Sigmoid colon (tissue), 6 donors: ENCODE measurements at regions not wholly inside any gene's neighbourhood (a gene's known extent, or its start where the extent isn't known, plus 50 kb on each side); places are given as distances from the start of the nearest gene placed in this dataset.

Source experiments
- DNase-seq: peaks from one replicate; pipeline ENCODE4 v3.0.0-alpha.2; 2019
- H3K27ac ChIP-seq, 4 donors: fragments of 200-600 bp; sonication (generic); one replicate each; pipeline ENCODE4 v1.5.1; 2016 to 2019; ENCODE audit warnings: mild to moderate bottlenecking in 1 of 4
- H3K27me3 ChIP-seq, 3 donors: fragments of 200-600 bp; sonication (generic); one replicate each; pipeline ENCODE4 v1.5.1; 2019; ENCODE audit warnings: mild to moderate bottlenecking in 1 of 3
- H3K36me3 ChIP-seq, 4 donors: fragments of 200-600 bp; sonication (generic); one replicate each; pipeline ENCODE4 v1.5.1; 2016 to 2019
- H3K4me1 ChIP-seq, 4 donors: fragments of 200-600 bp; sonication (generic); one replicate each; pipeline ENCODE4 v1.5.1; 2017 to 2019
- H3K4me3 ChIP-seq, 4 donors: fragments of 200-600 bp; sonication (generic); one replicate each; pipeline ENCODE4 v1.5.1; 2017 to 2019; ENCODE audit warnings: mild to moderate bottlenecking in 2 of 4, moderate library complexity in 1 of 4
- H3K9me3 ChIP-seq, 4 donors: fragments of 200-600 bp in 3 of 4; sonication (generic) in 3 of 4; one replicate each; pipeline versions ENCODE4 v1.5.1 to v1.6.1; 2013 to 2019
- CTCF ChIP-seq, 4 experiments: fragments of 450-650 bp in 3 of 4; fragments of 200-600 bp in 1 of 4; IDR thresholded peaks; one replicate each; pipeline ENCODE4 v1.5.1; 2016 to 2019; ENCODE audit warnings: antibody characterized with exemption in 4 of 4, mild to moderate bottlenecking in 3 of 4, moderate library complexity in 2 of 4
- EP300 ChIP-seq, 4 donors: sonication (generic); formaldehyde crosslinking; IDR thresholded peaks; one replicate each; pipeline ENCODE4 v1.6.1; 2017; ENCODE audit warnings: antibody characterized with exemption in 4 of 4
- POLR2A ChIP-seq, 2 donors: fragments of 450-650 bp; IDR thresholded peaks; one replicate each; pipeline ENCODE4 v1.6.1; 2016; ENCODE audit warnings: antibody characterized with exemption in 2 of 2, mild to moderate bottlenecking in 2 of 2, moderate library complexity in 2 of 2
- POLR2AphosphoS5 ChIP-seq, 4 donors: sonication (generic); formaldehyde crosslinking; IDR thresholded peaks; one replicate each; pipeline ENCODE4 v1.6.1; 2017; ENCODE audit warnings: antibody characterized with exemption in 4 of 4
- whole genome bisulfite sequencing, 2 donors: extraction: QIAGEN DNeasy Blood & Tissue Kit; methylation state at CpG; one replicate each; pipeline ENCODE4 v1.1.7; 2013; 5-methylcytosine and 5-hydroxymethylcytosine counted together
- intact Hi-C: fragments of 100-400 bp; cut with DNase I; formaldehyde crosslinking; loops from one replicate; pipeline ENCODE4 v1.15.1; 2023
- donor health status: healthy with polysubstance abuse.
- donor health status: healthy.

- Histone ChIP-seq H3K27me3 (peaks cover 0 to 19% (median 0%) of the 10 kb centered on the region in 3 donors), H3K4me1 (no peaks in the 10 kb centered on the region), H3K4me3 (no peak overlapping the region), H3K27ac (no peak overlapping the region), H3K36me3 (no peaks in the 10 kb centered on the region), H3K9me3 (no peaks in the 10 kb centered on the region)
- WGBS, 2 donors, result 81 to 85% methylated on average over 8 of the region's 8 CpGs
- intact Hi-C loops, result no loop called here
- TF ChIP-seq POLR2A (IDR thresholded peaks at IDR 0.05) (no peak), EP300 (IDR thresholded peaks at IDR 0.05) (no peak), POLR2AphosphoS5 (IDR thresholded peaks at IDR 0.05) (no peak), CTCF (IDR thresholded peaks at IDR 0.05) (no peak)
- DNase-seq, result no peak
These were observed 105.8 kb upstream of the WNT4 start for GRCh38 chr1:22248746-22249145.

DNA sequence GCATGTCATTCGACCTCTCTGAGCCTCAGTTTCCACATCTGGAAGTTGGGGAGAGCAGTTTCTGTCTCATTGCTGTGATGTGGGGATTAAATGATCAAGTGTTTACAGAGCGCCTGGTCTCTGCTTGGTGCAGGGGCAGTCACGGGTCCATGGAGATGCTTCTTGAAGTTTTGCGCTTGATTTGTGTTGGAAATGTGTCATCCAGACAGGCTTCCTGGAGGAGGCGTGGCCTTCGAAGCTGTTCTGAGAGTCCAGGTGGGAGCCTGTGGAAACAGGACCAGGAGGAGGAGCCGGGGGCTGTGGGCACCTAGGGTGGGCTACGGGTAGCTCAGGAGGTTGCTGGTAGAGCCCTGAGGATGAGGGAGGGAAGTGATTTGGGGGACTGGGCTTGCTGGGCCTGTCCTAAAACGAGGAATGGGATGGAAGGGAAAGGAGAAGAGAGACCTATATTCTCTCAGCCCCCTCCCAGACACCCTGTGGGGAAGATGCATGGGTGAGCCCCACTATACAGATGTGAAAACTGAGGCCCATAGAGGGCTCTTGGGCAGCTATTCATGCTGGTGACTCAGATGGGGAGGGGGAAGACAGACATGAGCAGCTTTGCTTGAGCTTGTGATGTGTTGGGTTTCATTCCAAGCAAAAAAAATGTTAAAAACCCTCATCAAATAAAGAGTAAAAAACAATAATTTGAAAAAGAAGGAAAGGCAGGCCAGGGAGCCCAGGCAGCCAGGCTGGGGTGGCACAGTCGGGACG lies 107.2 kb upstream of the WNT4 start:
- intact Hi-C loops, result no loop called here
- 84 to 85% methylated on average over 11 of the region's 11 CpGs for WGBS, 2 donors
- H3K4me1 ChIP-seq, result no peaks in the 10 kb centered on the region
- H3K9me3 ChIP-seq, result no peaks in the 10 kb centered on the region
- no peak for TF ChIP-seq POLR2A (IDR thresholded peaks at IDR 0.05)
- no peak for TF ChIP-seq CTCF (IDR thresholded peaks at IDR 0.05)
- no peak for TF ChIP-seq EP300 (IDR thresholded peaks at IDR 0.05)
- no peak for TF ChIP-seq POLR2AphosphoS5 (IDR thresholded peaks at IDR 0.05)
- no peaks in the 10 kb centered on the region for H3K36me3 ChIP-seq
- no peak overlapping the region for H3K27ac ChIP-seq
- DNase-seq, result no peak
- H3K4me3 ChIP-seq, result no peak overlapping the region
- H3K27me3 ChIP-seq, result peaks cover 0 to 23% (median 0%) of the 10 kb centered on the region in 3 donors

DNA sequence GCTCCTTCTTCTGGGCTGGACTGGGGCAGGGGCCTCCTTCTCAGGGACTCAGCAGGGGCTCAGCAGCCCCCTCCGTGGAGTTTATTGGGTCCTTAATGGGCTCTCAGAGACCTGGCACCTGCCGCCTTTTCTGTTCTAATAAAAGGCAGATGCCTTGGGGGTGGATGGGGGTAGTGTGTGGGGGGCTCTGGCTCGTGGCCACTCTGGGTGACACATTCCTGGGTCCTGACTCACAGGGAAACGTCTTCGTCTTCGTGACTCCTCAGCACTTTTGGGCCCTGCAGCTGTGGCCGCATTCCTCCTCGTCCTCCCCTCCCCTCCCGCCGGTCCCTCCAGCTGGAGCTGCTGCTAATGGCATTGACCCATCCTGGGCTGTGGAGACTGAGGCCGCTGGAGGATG lies 107.8 kb upstream of the WNT4 start:
- no peaks in the 10 kb centered on the region for H3K36me3 ChIP-seq
- intact Hi-C loops, result no loop called here
- H3K4me3 ChIP-seq, result no peak overlapping the region
- no peak for DNase-seq
- WGBS, 2 donors, result 73% methylated on average over 11 of the region's 11 CpGs
- H3K9me3 ChIP-seq, result no peaks in the 10 kb centered on the region
- H3K27ac ChIP-seq, result no peak overlapping the region
- peaks cover 0 to 23% (median 0%) of the 10 kb centered on the region in 3 donors for H3K27me3 ChIP-seq
- H3K4me1 ChIP-seq, result no peaks in the 10 kb centered on the region
- TF ChIP-seq CTCF (IDR thresholded peaks at IDR 0.05), result no peak
- no peak for TF ChIP-seq POLR2A (IDR thresholded peaks at IDR 0.05)
- no peak for TF ChIP-seq POLR2AphosphoS5 (IDR thresholded peaks at IDR 0.05)
- TF ChIP-seq EP300 (IDR thresholded peaks at IDR 0.05), result no peak

- no peaks in the 10 kb centered on the region for H3K9me3 ChIP-seq
- no peak overlapping the region for H3K4me3 ChIP-seq
- peaks cover 0 to 28% (median 0%) of the 10 kb centered on the region in 3 donors for H3K27me3 ChIP-seq
- no peaks in the 10 kb centered on the region for H3K36me3 ChIP-seq
- no peak overlapping the region for H3K27ac ChIP-seq
- DNase-seq, result no peak
- TF ChIP-seq POLR2A (IDR thresholded peaks at IDR 0.05) (no peak), CTCF (IDR thresholded peaks at IDR 0.05) (no peak), EP300 (IDR thresholded peaks at IDR 0.05) (no peak), POLR2AphosphoS5 (IDR thresholded peaks at IDR 0.05) (no peak)
- intact Hi-C loops, result no loop called here
- 52 to 80% methylated on average over 17 of the region's 17 CpGs for WGBS, 2 donors
- no peaks in the 10 kb centered on the region for H3K4me1 ChIP-seq
These were observed 109.4 kb upstream of the WNT4 start for GRCh38 chr1:22252251-22252650.
